Neural cell (in vitro differentiated cells): ENCODE measurements at regions not wholly inside any gene's neighbourhood (a gene's known extent, or its start where the extent isn't known, plus 50 kb on each side); places are given as distances from the start of the nearest gene placed in this dataset.

ENCODE experiments used
- H2AFZ ChIP-seq: fragments of 200-600, 300-800 bp; sonication (generic), shearing (Covaris generic); 2 replicates; pipeline ENCODE4 v1.6.0; 2014; ENCODE audit warnings: low read depth, mild to moderate bottlenecking, antibody characterized with exemption, low read length, moderate library complexity
- H3F3A ChIP-seq: fragments of 200-600 bp; shearing (Covaris generic); 2 replicates; pipeline ENCODE4 v1.6.1; 2016; ENCODE audit warnings: mild to moderate bottlenecking, moderate library complexity, mixed read lengths, antibody characterized with exemption, low read length; ENCODE audit not compliant: insufficient read depth, poor library complexity, severe bottlenecking
- H3K27ac ChIP-seq: fragments of 200-600, 300-800 bp; sonication (generic), shearing (Covaris generic); 2 replicates; pipeline ENCODE4 v1.5.1; 2014; ENCODE audit warnings: mild to moderate bottlenecking, low read length, moderate library complexity
- H3K27me3 ChIP-seq: fragments of 300-800, 200-600 bp; sonication (generic), shearing (Covaris generic); 2 replicates; pipeline ENCODE4 v1.6.0; 2014; ENCODE audit warnings: mild to moderate bottlenecking, low read depth, low read length, moderate library complexity; ENCODE audit not compliant: insufficient read depth
- H3K36me3 ChIP-seq: fragments of 300-800, 200-600 bp; sonication (generic), shearing (Covaris generic); 2 replicates; pipeline ENCODE4 v1.5.1; 2014; ENCODE audit warnings: mild to moderate bottlenecking, antibody characterized with exemption, low read length, moderate library complexity; ENCODE audit not compliant: insufficient read depth
- H3K4me2 ChIP-seq: fragments of 300-800, 200-600 bp; sonication (generic), shearing (Covaris generic); 2 replicates; pipeline ENCODE4 v1.6.0; 2014; ENCODE audit warnings: mild to moderate bottlenecking, low read length
- H3K4me3 ChIP-seq: fragments of 300-800, 200-600 bp; sonication (generic), shearing (Covaris generic); 2 replicates; pipeline ENCODE4 v1.5.1; 2014; ENCODE audit warnings: mild to moderate bottlenecking, low read length, moderate library complexity
- H3K79me2 ChIP-seq: fragments of 200-600 bp; shearing (Covaris generic); replicated peaks from 2 replicates; pipeline ENCODE4 v1.6.0; 2014; ENCODE audit warnings: mild to moderate bottlenecking, low read length, moderate library complexity; ENCODE audit not compliant: insufficient read depth
- H3K9ac ChIP-seq: fragments of 300-800, 200-600 bp; sonication (generic), shearing (Covaris generic); 2 replicates; pipeline ENCODE4 v1.6.1; 2016; ENCODE audit warnings: mild to moderate bottlenecking, low read length, mixed read lengths
- H3K9me2 ChIP-seq: fragments of 200-600 bp; shearing (Covaris generic); 2 replicates; pipeline ENCODE4 v1.6.1; 2016; ENCODE audit warnings: mild to moderate bottlenecking, low read length, mixed read lengths; ENCODE audit not compliant: insufficient read depth
- H3K9me3 ChIP-seq: fragments of 200-600, 300-800 bp; sonication (generic), shearing (Covaris generic); 2 replicates; pipeline ENCODE4 v1.6.1; 2016; ENCODE audit warnings: mild to moderate bottlenecking, mixed run types, low read length, moderate library complexity, mixed read lengths
- H4K20me1 ChIP-seq: fragments of 200-600 bp; shearing (Covaris generic); 2 replicates; pipeline ENCODE4 v1.6.1; 2016; ENCODE audit warnings: mild to moderate bottlenecking, mixed run types; ENCODE audit not compliant: insufficient read depth
- EP300 ChIP-seq: fragments of 450-650 bp; conservative IDR thresholded peaks from 2 replicates; pipeline ENCODE4 v1.6.1; 2014; ENCODE audit warnings: antibody characterized with exemption, mild to moderate bottlenecking, moderate library complexity; ENCODE audit not compliant: poor library complexity, severe bottlenecking
- EZH2 ChIP-seq: fragments of 200-600, 300-800 bp; shearing (Covaris generic), sonication (generic); IDR thresholded peaks from 2 replicates; pipeline ENCODE4 v1.6.1; 2014; ENCODE audit warnings: antibody characterized with exemption, low read length, borderline replicate concordance, mild to moderate bottlenecking; ENCODE audit not compliant: insufficient read depth, poor library complexity, severe bottlenecking
- MXI1 ChIP-seq: fragments of 450-650 bp; conservative IDR thresholded peaks from 2 replicates; pipeline ENCODE4 v1.6.1; 2014; ENCODE audit warnings: antibody characterized with exemption, mild to moderate bottlenecking; ENCODE audit not compliant: poor library complexity, severe bottlenecking
- POLR2AphosphoS5 ChIP-seq: IDR thresholded peaks from 2 replicates; pipeline ENCODE4 v1.6.1; 2012
- RAD21 ChIP-seq: fragments of 450-650 bp; conservative IDR thresholded peaks from 2 replicates; pipeline ENCODE4 v1.6.1; 2014; ENCODE audit warnings: antibody characterized with exemption, mild to moderate bottlenecking, moderate library complexity
- SMC3 ChIP-seq: fragments of 450-650 bp; conservative IDR thresholded peaks from 2 replicates; pipeline ENCODE4 v1.6.1; 2014; ENCODE audit warnings: antibody characterized with exemption, mild to moderate bottlenecking, moderate library complexity; ENCODE audit not compliant: poor library complexity
- TAF1 ChIP-seq: IDR thresholded peaks from 2 replicates; pipeline ENCODE4 v1.6.1; 2012; ENCODE audit warnings: low read depth
- TF ChIP-seq, protein P1 (sequence below): IDR thresholded peaks from 2 replicates; pipeline ENCODE4 v1.6.1; 2012; ENCODE audit warnings: borderline replicate concordance
- TF ChIP-seq, protein P2 (sequence below): fragments of 450-650 bp; IDR thresholded peaks from 2 replicates; pipeline ENCODE4 v1.5.1; 2014; ENCODE audit warnings: antibody characterized with exemption, mild to moderate bottlenecking, moderate library complexity; ENCODE audit not compliant: poor library complexity, severe bottlenecking

DNA sequence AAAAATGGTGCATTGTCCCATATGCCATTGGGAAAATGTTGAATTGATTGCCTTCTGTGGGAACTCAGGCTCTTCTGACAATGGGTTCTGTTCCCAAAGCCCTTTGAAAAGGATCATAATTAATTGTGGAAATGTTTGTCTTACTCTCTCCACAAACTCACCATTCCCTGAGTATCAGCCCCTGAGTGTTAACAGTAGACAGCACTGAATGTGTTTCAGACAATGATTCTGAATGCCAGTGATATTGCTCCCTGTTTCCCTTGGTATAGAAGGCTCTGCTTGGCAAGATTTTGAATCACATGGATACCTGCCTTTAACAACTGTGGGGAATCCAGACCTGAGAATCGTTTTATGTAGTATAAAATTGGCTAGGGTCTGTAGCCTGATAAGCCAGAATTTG is 1096.8 kb downstream of the ADGRL2 start:
- no peak overlapping the region for H2AFZ ChIP-seq
- no peak overlapping the region for H3K4me3 ChIP-seq
- H3K9me2 ChIP-seq = no peaks in the 10 kb centered on the region
- H3K9me3 ChIP-seq = no peaks in the 10 kb centered on the region
- H3K27ac ChIP-seq = no peak overlapping the region
- H3F3A ChIP-seq = no peaks in the 10 kb centered on the region
- TF ChIP-seq EZH2 (no peak), POLR2AphosphoS5 (no peak), RAD21 (no peak), EP300 (no peak), TAF1 (no peak), SMC3 (no peak), MXI1 (no peak)
- TF ChIP-seq, protein P1, sequence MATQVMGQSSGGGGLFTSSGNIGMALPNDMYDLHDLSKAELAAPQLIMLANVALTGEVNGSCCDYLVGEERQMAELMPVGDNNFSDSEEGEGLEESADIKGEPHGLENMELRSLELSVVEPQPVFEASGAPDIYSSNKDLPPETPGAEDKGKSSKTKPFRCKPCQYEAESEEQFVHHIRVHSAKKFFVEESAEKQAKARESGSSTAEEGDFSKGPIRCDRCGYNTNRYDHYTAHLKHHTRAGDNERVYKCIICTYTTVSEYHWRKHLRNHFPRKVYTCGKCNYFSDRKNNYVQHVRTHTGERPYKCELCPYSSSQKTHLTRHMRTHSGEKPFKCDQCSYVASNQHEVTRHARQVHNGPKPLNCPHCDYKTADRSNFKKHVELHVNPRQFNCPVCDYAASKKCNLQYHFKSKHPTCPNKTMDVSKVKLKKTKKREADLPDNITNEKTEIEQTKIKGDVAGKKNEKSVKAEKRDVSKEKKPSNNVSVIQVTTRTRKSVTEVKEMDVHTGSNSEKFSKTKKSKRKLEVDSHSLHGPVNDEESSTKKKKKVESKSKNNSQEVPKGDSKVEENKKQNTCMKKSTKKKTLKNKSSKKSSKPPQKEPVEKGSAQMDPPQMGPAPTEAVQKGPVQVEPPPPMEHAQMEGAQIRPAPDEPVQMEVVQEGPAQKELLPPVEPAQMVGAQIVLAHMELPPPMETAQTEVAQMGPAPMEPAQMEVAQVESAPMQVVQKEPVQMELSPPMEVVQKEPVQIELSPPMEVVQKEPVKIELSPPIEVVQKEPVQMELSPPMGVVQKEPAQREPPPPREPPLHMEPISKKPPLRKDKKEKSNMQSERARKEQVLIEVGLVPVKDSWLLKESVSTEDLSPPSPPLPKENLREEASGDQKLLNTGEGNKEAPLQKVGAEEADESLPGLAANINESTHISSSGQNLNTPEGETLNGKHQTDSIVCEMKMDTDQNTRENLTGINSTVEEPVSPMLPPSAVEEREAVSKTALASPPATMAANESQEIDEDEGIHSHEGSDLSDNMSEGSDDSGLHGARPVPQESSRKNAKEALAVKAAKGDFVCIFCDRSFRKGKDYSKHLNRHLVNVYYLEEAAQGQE = no peak
- TF ChIP-seq, protein P2, sequence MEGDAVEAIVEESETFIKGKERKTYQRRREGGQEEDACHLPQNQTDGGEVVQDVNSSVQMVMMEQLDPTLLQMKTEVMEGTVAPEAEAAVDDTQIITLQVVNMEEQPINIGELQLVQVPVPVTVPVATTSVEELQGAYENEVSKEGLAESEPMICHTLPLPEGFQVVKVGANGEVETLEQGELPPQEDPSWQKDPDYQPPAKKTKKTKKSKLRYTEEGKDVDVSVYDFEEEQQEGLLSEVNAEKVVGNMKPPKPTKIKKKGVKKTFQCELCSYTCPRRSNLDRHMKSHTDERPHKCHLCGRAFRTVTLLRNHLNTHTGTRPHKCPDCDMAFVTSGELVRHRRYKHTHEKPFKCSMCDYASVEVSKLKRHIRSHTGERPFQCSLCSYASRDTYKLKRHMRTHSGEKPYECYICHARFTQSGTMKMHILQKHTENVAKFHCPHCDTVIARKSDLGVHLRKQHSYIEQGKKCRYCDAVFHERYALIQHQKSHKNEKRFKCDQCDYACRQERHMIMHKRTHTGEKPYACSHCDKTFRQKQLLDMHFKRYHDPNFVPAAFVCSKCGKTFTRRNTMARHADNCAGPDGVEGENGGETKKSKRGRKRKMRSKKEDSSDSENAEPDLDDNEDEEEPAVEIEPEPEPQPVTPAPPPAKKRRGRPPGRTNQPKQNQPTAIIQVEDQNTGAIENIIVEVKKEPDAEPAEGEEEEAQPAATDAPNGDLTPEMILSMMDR = no peak
- no peaks in the 10 kb centered on the region for H3K27me3 ChIP-seq
- no peak overlapping the region for H3K4me2 ChIP-seq
- H4K20me1 ChIP-seq = no peaks in the 10 kb centered on the region
- no peaks in the 10 kb centered on the region for H3K79me2 ChIP-seq
- H3K9ac ChIP-seq = no peak overlapping the region
- H3K36me3 ChIP-seq = no peaks in the 10 kb centered on the region

DNA sequence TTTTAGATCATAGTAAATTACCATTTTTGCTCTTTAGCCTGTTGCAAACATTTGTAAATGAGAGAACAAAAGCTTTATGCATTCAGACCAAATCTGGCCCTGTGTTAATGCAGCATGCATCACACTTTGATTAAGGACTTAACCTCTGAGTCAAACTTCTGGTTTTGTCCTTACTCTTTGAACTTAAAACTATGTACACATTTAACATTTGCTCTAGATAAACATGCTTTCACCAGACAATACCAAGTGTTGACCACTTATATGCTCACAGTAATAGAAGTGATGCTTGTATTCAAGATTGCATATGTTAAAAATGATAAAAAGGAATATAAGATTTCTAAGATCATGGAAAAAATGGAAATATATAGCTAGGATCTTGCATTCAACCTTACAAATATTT is 1095.3 kb downstream of the ADGRL2 start:
- H4K20me1 ChIP-seq = no peaks in the 10 kb centered on the region
- H3F3A ChIP-seq = no peaks in the 10 kb centered on the region
- TF ChIP-seq, protein P1 = no peak
- TF ChIP-seq TAF1 = no peak
- TF ChIP-seq SMC3 = no peak
- no peak for TF ChIP-seq MXI1
- TF ChIP-seq RAD21 = no peak
- no peak for TF ChIP-seq EZH2
- no peak for TF ChIP-seq EP300
- no peak for TF ChIP-seq POLR2AphosphoS5
- TF ChIP-seq, protein P2 = no peak
- no peak overlapping the region for H2AFZ ChIP-seq
- no peaks in the 10 kb centered on the region for H3K79me2 ChIP-seq
- no peak overlapping the region for H3K4me2 ChIP-seq
- H3K9me3 ChIP-seq = no peaks in the 10 kb centered on the region
- H3K4me3 ChIP-seq = no peak overlapping the region
- no peaks in the 10 kb centered on the region for H3K9me2 ChIP-seq
- H3K9ac ChIP-seq = no peak overlapping the region
- no peaks in the 10 kb centered on the region for H3K27me3 ChIP-seq
- no peak overlapping the region for H3K27ac ChIP-seq
- no peaks in the 10 kb centered on the region for H3K36me3 ChIP-seq
